ENCODE measurements at regions not wholly inside any gene's neighbourhood (a gene's known extent, or its start where the extent isn't known, plus 50 kb on each side); places are given as distances from the start of the nearest gene placed in this dataset.

GRCh38 chr3:74107451-74107850 is 482.7 kb upstream of the PDZRN3 start:
- 3% methylated on average over 2 of the region's 2 CpGs for WGBS (ENCODE audit: missing lambda C conversion rate)

GRCh38 chr3:74106925-74107324 is 482.2 kb upstream of the PDZRN3 start:
- Histone ChIP-seq H3K9me3 (no peaks in the 10 kb centered on the region), H3K4me2 (no peak overlapping the region), H3K4me3 (no peak overlapping the region), H3K4me1 (no peaks in the 10 kb centered on the region), H3K27ac (no peak overlapping the region)
- no peak for TF ChIP-seq HOXB13 (CRISPR knock-in tag; IDR thresholded peaks at IDR 0.05; ENCODE audit: low read depth)
- no peak for TF ChIP-seq REST (IDR thresholded peaks at IDR 0.05)
- TF ChIP-seq CBX8 (IDR thresholded peaks at IDR 0.05), result no peak
- no peak for TF ChIP-seq NPAS2 (CRISPR knock-in tag; IDR thresholded peaks at IDR 0.05; ENCODE audit: borderline replicate concordance)
- TF ChIP-seq HOXB5 (CRISPR knock-in tag; IDR thresholded peaks at IDR 0.05), result no peak
- no peak for TF ChIP-seq SREBF2 (IDR thresholded peaks at IDR 0.05)
- no peak for TF ChIP-seq HDAC2 (IDR thresholded peaks at IDR 0.05)
- TF ChIP-seq RARB (CRISPR knock-in tag; IDR thresholded peaks at IDR 0.05), result no peak
- no peak for TF ChIP-seq TP53 (CRISPR knock-in tag; IDR thresholded peaks at IDR 0.05)
- FAIRE-seq (no peak), DNase-seq (ENCODE audit: low read depth in 1 of 2, low spot score in 1 of 2) (no peak), ATAC-seq (no peak)
- ChIA-PET CTCF (no interaction called here), POLR2A (no interaction called here)
- 0% methylated on average over 2 of the region's 2 CpGs for WGBS (ENCODE audit: missing lambda C conversion rate)

More at GRCh38 chr3:74107451-74107850, 482.7 kb upstream of the PDZRN3 start:
- no peak for DNase-seq (ENCODE audit: low read depth in 1 of 2, low spot score in 1 of 2)
- CTCF ChIA-PET, result interaction anchor here (0.6 kb wide), 1 partner anchor 362 kb away, joined by 4 read pairs; no protein-coding TSS in a partner anchor
- no peaks in the 10 kb centered on the region for H3K4me1 ChIP-seq
- H3K27ac ChIP-seq, result no peak overlapping the region
- H3K4me2 ChIP-seq, result no peak overlapping the region
- no peak overlapping the region for H3K4me3 ChIP-seq
- FAIRE-seq, result no peak
- H3K9me3 ChIP-seq, result no peaks in the 10 kb centered on the region
- no peak for ATAC-seq
- POLR2A ChIA-PET, result no interaction called here
- TF ChIP-seq CEBPB (IDR thresholded peaks at IDR 0.05) (no peak), HOXB5 (CRISPR knock-in tag; IDR thresholded peaks at IDR 0.05) (no peak), BHLHE40 (IDR thresholded peaks at IDR 0.05; ENCODE audit: low read depth, low read length) (no peak), ZC3H11A (IDR thresholded peaks at IDR 0.05) (no peak), HOXB13 (CRISPR knock-in tag; IDR thresholded peaks at IDR 0.05; ENCODE audit: low read depth) (no peak), MAFK (IDR thresholded peaks at IDR 0.05; ENCODE audit: partially characterized antibody) (no peak), RCOR1 (IDR thresholded peaks at IDR 0.05; ENCODE audit: low read depth, low read length) (no peak), ELK1 (IDR thresholded peaks at IDR 0.05; ENCODE audit: low read depth, low read length) (no peak), HES2 (IDR thresholded peaks at IDR 0.05) (no peak), FOSB (CRISPR knock-in tag; IDR thresholded peaks at IDR 0.05) (no peak)

- 6% methylated on average over 2 of the region's 2 CpGs for WGBS (ENCODE audit: missing lambda C conversion rate)
- CTCF ChIA-PET, result no interaction called here
These were observed 466.5 kb upstream of the PDZRN3 start for GRCh38 chr3:74091204-74091603.

More at GRCh38 chr3:74091204-74091603, 466.5 kb upstream of the PDZRN3 start:
- H3K9me3 ChIP-seq, result no peaks in the 10 kb centered on the region
- H3K4me3 ChIP-seq, result no peak overlapping the region
- no peak overlapping the region for H3K4me2 ChIP-seq
- no peak for FAIRE-seq
- no peak for DNase-seq (ENCODE audit: low read depth in 1 of 2, low spot score in 1 of 2)
- POLR2A ChIA-PET, result no interaction called here
- no peak overlapping the region for H3K27ac ChIP-seq
- no peaks in the 10 kb centered on the region for H3K4me1 ChIP-seq
- TF ChIP-seq SMC3 (IDR thresholded peaks at IDR 0.05), result no peak
- no peak for TF ChIP-seq FOSB (CRISPR knock-in tag; IDR thresholded peaks at IDR 0.05)
- TF ChIP-seq KDM1A (IDR thresholded peaks at IDR 0.05; ENCODE audit: low read depth), result no peak
- no peak for TF ChIP-seq JUN (IDR thresholded peaks at IDR 0.05)
- no peak for ATAC-seq
